HG02610 (cell line): ENCODE measurements at regions not wholly inside any gene's neighbourhood (a gene's known extent, or its start where the extent isn't known, plus 50 kb on each side); places are given as distances from the start of the nearest gene placed in this dataset.
"Not testable (repeated sequence)": the region's sequence is repeated elsewhere in the genome, so short reads cannot be mapped to it uniquely, and the experiment has no call there.

Experiments
- ATAC-seq: cut with Tn5 transposase; IDR thresholded peaks from one replicate; pipeline ENCODE4 v1.9.1; 2021; ENCODE audit warnings: mild to moderate bottlenecking, moderate library complexity; ENCODE audit not compliant: unreplicated experiment

- ATAC-seq, result peak; percentile 58
Observed at GRCh38 chr5:85375525-85375924, 990.8 kb upstream of the EDIL3 start.

- no peak for ATAC-seq
Observed at GRCh38 chr5:85388770-85389169, 1004.1 kb upstream of the EDIL3 start.

- not testable (repeated sequence) for ATAC-seq
Observed at GRCh38 chr5:85392309-85392708, 1007.6 kb upstream of the EDIL3 start.

- ATAC-seq, result no peak
Observed at GRCh38 chr5:85395526-85395925, 1010.8 kb upstream of the EDIL3 start.

GRCh38 chr5:85397451-85397850, 1012.8 kb upstream of the EDIL3 start:
- no peak for ATAC-seq

GRCh38 chr5:85428426-85428934, 1043.8 kb upstream of the EDIL3 start:
- peak; percentile 72 for ATAC-seq

- not testable (repeated sequence) for ATAC-seq
Observed at GRCh38 chr5:85431726-85432125, 1047.0 kb upstream of the EDIL3 start.

GRCh38 chr5:85441156-85441555, 1056.5 kb upstream of the EDIL3 start:
- ATAC-seq, result no peak

GRCh38 chr5:85441853-85442252, 1057.2 kb upstream of the EDIL3 start:
- no peak for ATAC-seq

- ATAC-seq, result peak; percentile 74
Observed at GRCh38 chr5:85452322-85453025, 1067.8 kb upstream of the EDIL3 start.

- ATAC-seq, result peak; percentile 31
Observed at GRCh38 chr5:85453026-85453349, 1068.3 kb upstream of the EDIL3 start.

GRCh38 chr5:85458319-85458718, 1073.6 kb upstream of the EDIL3 start:
- no peak for ATAC-seq

- ATAC-seq, result no peak
Observed at GRCh38 chr5:85462957-85463356, 1078.3 kb upstream of the EDIL3 start.

GRCh38 chr5:85466423-85466822, 1081.7 kb upstream of the EDIL3 start:
- no peak for ATAC-seq

- no peak for ATAC-seq
Observed at GRCh38 chr5:85472749-85473148, 1088.1 kb upstream of the EDIL3 start.

- ATAC-seq, result not testable (repeated sequence)
Observed at GRCh38 chr5:85475151-85475550, 1090.5 kb upstream of the EDIL3 start.

- no peak for ATAC-seq
Observed at GRCh38 chr5:85476617-85477016, 1091.9 kb upstream of the EDIL3 start.

- ATAC-seq, result no peak
Observed at GRCh38 chr5:85479849-85480248, 1095.2 kb upstream of the EDIL3 start.

GRCh38 chr5:85484982-85485574, 1100.4 kb upstream of the EDIL3 start:
- ATAC-seq, result no peak

GRCh38 chr5:85488295-85488694, 1103.6 kb upstream of the EDIL3 start:
- peak; percentile 85 for ATAC-seq

- ATAC-seq, result no peak
Observed at GRCh38 chr5:85500869-85501268, 1116.2 kb upstream of the EDIL3 start.

GRCh38 chr5:85512896-85513295, 1104.8 kb upstream of the COX7C start:
- no peak for ATAC-seq

GRCh38 chr5:85515588-85515987, 1102.2 kb upstream of the COX7C start:
- no peak for ATAC-seq
